ENCODE measurements at regions not wholly inside any gene's neighbourhood (a gene's known extent, or its start where the extent isn't known, plus 50 kb on each side); places are given as distances from the start of the nearest gene placed in this dataset.
A peak's percentile ranks its signal among the peaks of the same experiment; 100 is the strongest.

GRCh38 chr5:110258460-110259216, 467.8 kb downstream of the TMEM232 start:
- Histone ChIP-seq H3K4me2 (no peak overlapping the region), H3K4me3 (no peak overlapping the region), H3K9me3 (no peaks in the 10 kb centered on the region), H3K27ac (no peak overlapping the region), H3K4me1 (no peaks in the 10 kb centered on the region)
- TF ChIP-seq MAFK (IDR thresholded peaks at IDR 0.05; ENCODE audit: partially characterized antibody) (no peak), TP53 (CRISPR knock-in tag; IDR thresholded peaks at IDR 0.05) (no peak), HES2 (IDR thresholded peaks at IDR 0.05) (no peak), BCL3 (IDR thresholded peaks at IDR 0.05) (no peak), MAX (IDR thresholded peaks at IDR 0.05) (no peak), NFE2L2 (conservative IDR thresholded peaks at IDR 0.05; ENCODE audit: low read length) (no peak), ATOH8 (CRISPR knock-in tag; IDR thresholded peaks at IDR 0.05; ENCODE audit: low read depth) (no peak), CHD4 (IDR thresholded peaks at IDR 0.05; ENCODE audit: borderline replicate concordance) (no peak)
- WGBS (ENCODE audit: missing lambda C conversion rate), result 5% methylated on average over 5 of the region's 5 CpGs
- FAIRE-seq (no peak), ATAC-seq (peak in 1 of 2 experiments; percentile 24; a peak in 2 of 6 replicates), DNase-seq (ENCODE audit: low read depth in 1 of 2, low spot score in 1 of 2) (no peak)
- ChIA-PET POLR2A (no interaction called here), CTCF (no interaction called here)

- FAIRE-seq (no peak), DNase-seq (ENCODE audit: low read depth in 1 of 2, low spot score in 1 of 2) (no peak)
- POLR2A ChIA-PET, result no interaction called here
Measured at GRCh38 chr5:110262749-110263148, 463.7 kb downstream of the TMEM232 start.

GRCh38 chr5:110264661-110265060, 461.8 kb downstream of the TMEM232 start:
- Histone ChIP-seq H3K27ac (no peak overlapping the region), H3K4me1 (no peaks in the 10 kb centered on the region), H3K9me3 (no peaks in the 10 kb centered on the region), H3K4me3 (no peak overlapping the region), H3K4me2 (no peak overlapping the region)
- WGBS (ENCODE audit: missing lambda C conversion rate), result 0% methylated on average over 1 of the region's 1 CpG
- DNase-seq (ENCODE audit: low read depth in 1 of 2, low spot score in 1 of 2), result no peak
- TF ChIP-seq BHLHE40 (IDR thresholded peaks at IDR 0.05; ENCODE audit: low read depth, low read length) (no peak), CBX8 (IDR thresholded peaks at IDR 0.05) (no peak), EHF (CRISPR knock-in tag; IDR thresholded peaks at IDR 0.05) (no peak), EP300 (IDR thresholded peaks at IDR 0.05) (no peak), NPAS2 (CRISPR knock-in tag; IDR thresholded peaks at IDR 0.05; ENCODE audit: borderline replicate concordance) (no peak), TFCP2L1 (CRISPR knock-in tag; IDR thresholded peaks at IDR 0.05) (no peak), REST (IDR thresholded peaks at IDR 0.05) (no peak), HES2 (IDR thresholded peaks at IDR 0.05) (no peak), E2F6 (IDR thresholded peaks at IDR 0.05; ENCODE audit: borderline replicate concordance, low read depth) (no peak), NFE2L2 (conservative IDR thresholded peaks at IDR 0.05; ENCODE audit: low read length) (no peak), FOXS1 (CRISPR knock-in tag; IDR thresholded peaks at IDR 0.05) (no peak)
- no peak for ATAC-seq
- FAIRE-seq, result no peak
- CTCF ChIA-PET, result no interaction called here
- POLR2A ChIA-PET, result no interaction called here

More at GRCh38 chr5:110262749-110263148, 463.7 kb downstream of the TMEM232 start:
- Histone ChIP-seq H3K4me2 (no peak overlapping the region), H3K9me3 (no peaks in the 10 kb centered on the region), H3K4me1 (no peaks in the 10 kb centered on the region), H3K27ac (no peak overlapping the region), H3K4me3 (no peak overlapping the region)
- CTCF ChIA-PET, result no interaction called here
- no peak for ATAC-seq
- TF ChIP-seq POLR2AphosphoS2 (conservative IDR thresholded peaks at IDR 0.05; ENCODE audit: low read length) (no peak), CTCF (IDR thresholded peaks at IDR 0.05) (no peak), BHLHE40 (IDR thresholded peaks at IDR 0.05; ENCODE audit: low read depth, low read length) (no peak), GATA3 (IDR thresholded peaks at IDR 0.05; ENCODE audit: borderline replicate concordance) (no peak)
